Activated naive CD8-positive, alpha-beta T cell treated with anti-CD3 and anti-CD28 coated beads, Interleukin-2, amount 10 ng/mL, durations not matched to agents 7 days and 5 days (primary cell): ENCODE measurements at regions not wholly inside any gene's neighbourhood (a gene's known extent, or its start where the extent isn't known, plus 50 kb on each side); places are given as distances from the start of the nearest gene placed in this dataset.

Experiments
- ATAC-seq: fragments of 150-1000 bp; cut with Tn5 transposase; one replicate; pipeline ENCODE4 v1.10.0; 2021; ENCODE audit warnings: low read depth, moderate library complexity
- POLR2A ChIA-PET: fragments of 350-600 bp; sonication (Branson Sonifier 250); formaldehyde crosslinking; loops from one replicate; lab custom pipeline; 2021; ENCODE audit warnings: antibody characterized with exemption; lab: Charles Lee
- DNase-seq: peaks from one replicate; pipeline ENCODE4 v3.0.0; 2021
- H3K27ac Mint-ChIP-seq: one replicate; pipeline ENCODE4 v1.8.0; 2022; ENCODE audit warnings: mild to moderate bottlenecking, mixed read lengths
- H3K27me3 Mint-ChIP-seq: one replicate; pipeline ENCODE4 v1.8.0; 2022; ENCODE audit warnings: mild to moderate bottlenecking, moderate library complexity, mixed read lengths
- H3K36me3 Mint-ChIP-seq: one replicate; pipeline ENCODE4 v1.8.0; 2021; ENCODE audit warnings: mild to moderate bottlenecking, mixed read lengths
- H3K4me1 Mint-ChIP-seq: one replicate; pipeline ENCODE4 v1.8.0; 2021; ENCODE audit warnings: mixed read lengths
- H3K4me3 Mint-ChIP-seq: one replicate; pipeline ENCODE4 v1.8.0; 2022; ENCODE audit warnings: mild to moderate bottlenecking, moderate library complexity, mixed read lengths
- H3K9me3 Mint-ChIP-seq: one replicate; pipeline ENCODE4 v1.8.0; 2021; ENCODE audit warnings: mixed read lengths

GRCh38 chr15:93289941-93290617 is 201.1 kb upstream of the RGMA start:
- H3K4me3 Mint-ChIP-seq, result no peak overlapping the region
- H3K27ac Mint-ChIP-seq, result no peak overlapping the region
- H3K27me3 Mint-ChIP-seq, result peaks cover 21% of the 10 kb centered on the region
- ATAC-seq (no peak), DNase-seq (no peak)
- no peaks in the 10 kb centered on the region for H3K36me3 Mint-ChIP-seq
- no peaks in the 10 kb centered on the region for H3K9me3 Mint-ChIP-seq
- H3K4me1 Mint-ChIP-seq, result peaks cover 3% of the 10 kb centered on the region
- POLR2A ChIA-PET, result interaction anchor here (0.6 kb wide), 2 partner anchors 42 to 218 kb away, joined by 3 read pairs; no protein-coding TSS in a partner anchor

- H3K4me1 Mint-ChIP-seq, result peaks cover 3% of the 10 kb centered on the region
- POLR2A ChIA-PET, result no interaction called here
- ATAC-seq (no peak), DNase-seq (no peak)
- H3K36me3 Mint-ChIP-seq, result no peaks in the 10 kb centered on the region
- peaks cover 18% of the 10 kb centered on the region for H3K27me3 Mint-ChIP-seq
- H3K27ac Mint-ChIP-seq, result no peak overlapping the region
- no peak overlapping the region for H3K4me3 Mint-ChIP-seq
- H3K9me3 Mint-ChIP-seq, result no peaks in the 10 kb centered on the region
Measured at GRCh38 chr15:93288728-93289294, 199.8 kb upstream of the RGMA start.

- no peak for ATAC-seq
- no peak overlapping the region for H3K4me3 Mint-ChIP-seq
Measured at GRCh38 chr15:93286446-93286845, 197.4 kb upstream of the RGMA start.

GRCh38 chr15:93283854-93284253 is 194.8 kb upstream of the RGMA start:
- Mint-ChIP-seq H3K27ac (no peak overlapping the region), H3K36me3 (no peaks in the 10 kb centered on the region), H3K9me3 (no peaks in the 10 kb centered on the region), H3K4me1 (no peaks in the 10 kb centered on the region), H3K4me3 (no peak overlapping the region), H3K27me3 (peaks cover 3% of the 10 kb centered on the region)
- ATAC-seq (no peak), DNase-seq (no peak)
- POLR2A ChIA-PET, result no interaction called here

More at GRCh38 chr15:93286446-93286845, 197.4 kb upstream of the RGMA start:
- Mint-ChIP-seq H3K36me3 (no peaks in the 10 kb centered on the region), H3K9me3 (no peaks in the 10 kb centered on the region), H3K27ac (no peak overlapping the region), H3K4me1 (peaks cover 3% of the 10 kb centered on the region), H3K27me3 (peaks cover 15% of the 10 kb centered on the region)
- no peak for DNase-seq
- POLR2A ChIA-PET, result no interaction called here

- no peaks in the 10 kb centered on the region for H3K36me3 Mint-ChIP-seq
- H3K4me1 Mint-ChIP-seq, result no peaks in the 10 kb centered on the region
- H3K27ac Mint-ChIP-seq, result no peak overlapping the region
- POLR2A ChIA-PET, result no interaction called here
- peaks cover 3% of the 10 kb centered on the region for H3K27me3 Mint-ChIP-seq
- no peaks in the 10 kb centered on the region for H3K9me3 Mint-ChIP-seq
- DNase-seq, result no peak
- no peak overlapping the region for H3K4me3 Mint-ChIP-seq
- ATAC-seq, result no peak
Measured at GRCh38 chr15:93282808-93283207, 193.8 kb upstream of the RGMA start.

GRCh38 chr15:93278783-93279182 is 189.8 kb upstream of the RGMA start:
- no peaks in the 10 kb centered on the region for H3K9me3 Mint-ChIP-seq
- no peak overlapping the region for H3K4me3 Mint-ChIP-seq
- H3K4me1 Mint-ChIP-seq, result no peaks in the 10 kb centered on the region
- DNase-seq (no peak), ATAC-seq (no peak)
- POLR2A ChIA-PET, result no interaction called here
- no peak overlapping the region for H3K27ac Mint-ChIP-seq
- H3K36me3 Mint-ChIP-seq, result no peaks in the 10 kb centered on the region
- peaks cover 3% of the 10 kb centered on the region for H3K27me3 Mint-ChIP-seq

GRCh38 chr15:93278006-93278405 is 189.0 kb upstream of the RGMA start:
- Mint-ChIP-seq H3K36me3 (no peaks in the 10 kb centered on the region), H3K27ac (no peak overlapping the region), H3K4me1 (no peaks in the 10 kb centered on the region), H3K4me3 (no peak overlapping the region), H3K27me3 (peaks cover 3% of the 10 kb centered on the region), H3K9me3 (peaks cover under 1% of the 10 kb centered on the region)
- POLR2A ChIA-PET, result no interaction called here
- DNase-seq (no peak), ATAC-seq (no peak)

GRCh38 chr15:93274257-93274656 is 185.2 kb upstream of the RGMA start:
- ATAC-seq (no peak), DNase-seq (no peak)
- peaks cover 2% of the 10 kb centered on the region for H3K27me3 Mint-ChIP-seq
- H3K4me3 Mint-ChIP-seq, result no peak overlapping the region
- POLR2A ChIA-PET, result no interaction called here
- peaks cover 6% of the 10 kb centered on the region for H3K9me3 Mint-ChIP-seq
- H3K36me3 Mint-ChIP-seq, result no peaks in the 10 kb centered on the region
- H3K4me1 Mint-ChIP-seq, result no peaks in the 10 kb centered on the region
- no peak overlapping the region for H3K27ac Mint-ChIP-seq

GRCh38 chr15:93271871-93272270 is 182.9 kb upstream of the RGMA start:
- POLR2A ChIA-PET, result no interaction called here
- ATAC-seq, result no peak
- Mint-ChIP-seq H3K27me3 (peaks cover 2% of the 10 kb centered on the region), H3K4me3 (no peak overlapping the region), H3K4me1 (no peaks in the 10 kb centered on the region), H3K27ac (no peak overlapping the region), H3K9me3 (peaks cover 6% of the 10 kb centered on the region), H3K36me3 (no peaks in the 10 kb centered on the region)
- DNase-seq, result no peak

GRCh38 chr15:93270937-93271467 is 182.0 kb upstream of the RGMA start:
- Mint-ChIP-seq H3K4me3 (no peak overlapping the region), H3K27me3 (peaks cover 2% of the 10 kb centered on the region), H3K27ac (no peak overlapping the region), H3K36me3 (no peaks in the 10 kb centered on the region), H3K9me3 (peaks cover 6% of the 10 kb centered on the region), H3K4me1 (no peaks in the 10 kb centered on the region)
- DNase-seq (no peak), ATAC-seq (no peak)
- POLR2A ChIA-PET, result no interaction called here

- no peak overlapping the region for H3K27ac Mint-ChIP-seq
- ATAC-seq (no peak), DNase-seq (no peak)
- peaks cover 6% of the 10 kb centered on the region for H3K9me3 Mint-ChIP-seq
- no peaks in the 10 kb centered on the region for H3K4me1 Mint-ChIP-seq
- no peaks in the 10 kb centered on the region for H3K36me3 Mint-ChIP-seq
- H3K4me3 Mint-ChIP-seq, result no peak overlapping the region
- POLR2A ChIA-PET, result no interaction called here
- H3K27me3 Mint-ChIP-seq, result peaks cover 2% of the 10 kb centered on the region
Measured at GRCh38 chr15:93268066-93268465, 179.1 kb upstream of the RGMA start.

- Mint-ChIP-seq H3K4me1 (peaks cover 2% of the 10 kb centered on the region), H3K9me3 (peaks cover 4% of the 10 kb centered on the region), H3K36me3 (no peaks in the 10 kb centered on the region), H3K27ac (no peak overlapping the region), H3K4me3 (no peak overlapping the region), H3K27me3 (peaks cover 6% of the 10 kb centered on the region)
- POLR2A ChIA-PET, result no interaction called here
- ATAC-seq (no peak), DNase-seq (no peak)
Measured at GRCh38 chr15:93266291-93266690, 177.3 kb upstream of the RGMA start.

- peaks cover 2% of the 10 kb centered on the region for H3K4me1 Mint-ChIP-seq
- H3K4me3 Mint-ChIP-seq, result no peak overlapping the region
- H3K27ac Mint-ChIP-seq, result no peak overlapping the region
- peaks cover 2% of the 10 kb centered on the region for H3K9me3 Mint-ChIP-seq
- ATAC-seq (no peak), DNase-seq (no peak)
- POLR2A ChIA-PET, result no interaction called here
- no peaks in the 10 kb centered on the region for H3K36me3 Mint-ChIP-seq
- H3K27me3 Mint-ChIP-seq, result peaks cover 8% of the 10 kb centered on the region
Measured at GRCh38 chr15:93265111-93265556, 176.1 kb upstream of the RGMA start.

- H3K27ac Mint-ChIP-seq, result peak overlapping the region; percentile 27
- no peaks in the 10 kb centered on the region for H3K9me3 Mint-ChIP-seq
- peaks cover 8% of the 10 kb centered on the region for H3K27me3 Mint-ChIP-seq
- H3K4me1 Mint-ChIP-seq, result peaks cover 2% of the 10 kb centered on the region
- no peaks in the 10 kb centered on the region for H3K36me3 Mint-ChIP-seq
- no peak for DNase-seq
- no peak overlapping the region for H3K4me3 Mint-ChIP-seq
- POLR2A ChIA-PET, result no interaction called here
- no peak for ATAC-seq
Measured at GRCh38 chr15:93261845-93262244, 172.8 kb upstream of the RGMA start.
